IMR-90 (cell line): ENCODE measurements at regions not wholly inside any gene's neighbourhood (a gene's known extent, or its start where the extent isn't known, plus 50 kb on each side); places are given as distances from the start of the nearest gene placed in this dataset.

ENCODE experiments used
- ATAC-seq: fragments of 200-7000 bp; cut with Tn5 transposase; 2 replicates; pipeline ENCODE4 v1.9.1; 2020; ENCODE audit warnings: low read depth, mild to moderate bottlenecking, moderate library complexity
- BruUV-seq: library from RNA; stranded (reverse); fragments of 400-500 nt; replicated peaks from 2 replicates; lab custom pipeline; 2021; lab: Mats Ljungman, UMichigan
- CTCF ChIA-PET: fragments of 300-600 bp; formaldehyde crosslinking; extraction: SDS; loops from one replicate; lab custom pipeline; 2021; ENCODE audit warnings: antibody characterized with exemption; lab: Yijun Ruan, JAX
- POLR2A ChIA-PET: fragments of 300-600 bp; sonication (Branson Sonifier 250); formaldehyde crosslinking; loops from one replicate; lab custom pipeline; 2022; ENCODE audit warnings: antibody characterized with exemption; ENCODE audit not compliant: unreplicated experiment; lab: Charles Lee
- DNase-seq: peaks from one replicate; pipeline ENCODE4 v3.0.0; 2013
- H2AFZ ChIP-seq: replicated peaks from 2 replicates; pipeline ENCODE3; 2013; ENCODE audit warnings: low read length, mild to moderate bottlenecking; ENCODE audit not compliant: poor library complexity
- H2AK5ac ChIP-seq: 2 replicates; pipeline ENCODE4 v1.6.1; 2013; ENCODE audit warnings: low read depth, low read length, inconsistent platforms
- H2AK9ac ChIP-seq: replicated peaks from 2 replicates; pipeline ENCODE3; 2013; ENCODE audit warnings: mild to moderate bottlenecking, low read depth, low read length, moderate library complexity; ENCODE audit not compliant: poor library complexity
- H2BK120ac ChIP-seq: 2 replicates; pipeline ENCODE4 v1.6.1; 2013; ENCODE audit warnings: low read depth, low read length, inconsistent platforms
- H2BK15ac ChIP-seq: 3 replicates; pipeline ENCODE4 v1.6.1; 2013; ENCODE audit warnings: low read depth, low read length, inconsistent platforms
- H2BK20ac ChIP-seq: 2 replicates; pipeline ENCODE4 v1.6.1; 2013; ENCODE audit warnings: low read depth, mild to moderate bottlenecking, inconsistent platforms, low read length, moderate library complexity
- H2BK5ac ChIP-seq: 2 replicates; pipeline ENCODE4 v1.6.1; 2013; ENCODE audit warnings: mild to moderate bottlenecking, low read depth, low read length, inconsistent platforms; ENCODE audit not compliant: poor library complexity, severe bottlenecking
- H3K14ac ChIP-seq: replicated peaks from 2 replicates; pipeline ENCODE4 v1.6.1; 2013; ENCODE audit warnings: low read depth, low read length, inconsistent platforms
- H3K18ac ChIP-seq: 2 replicates; pipeline ENCODE4 v1.6.1; 2013; ENCODE audit warnings: low read depth, low read length, control low read depth
- H3K23ac ChIP-seq: 2 replicates; pipeline ENCODE4 v1.6.1; 2013; ENCODE audit warnings: low read depth, low read length, inconsistent platforms
- H3K27ac ChIP-seq: 2 replicates; pipeline ENCODE4 v1.5.1; 2013; ENCODE audit warnings: mild to moderate bottlenecking, control low read depth, low read length; ENCODE audit not compliant: insufficient read depth
- H3K27me3 ChIP-seq: 2 replicates; pipeline ENCODE4 v1.6.1; 2013; ENCODE audit warnings: low read length; ENCODE audit not compliant: control insufficient read depth, insufficient read depth
- H3K36me3 ChIP-seq: 2 replicates; pipeline ENCODE4 v1.6.1; 2013; ENCODE audit warnings: low read length, mixed read lengths; ENCODE audit not compliant: control insufficient read depth, insufficient read depth
- H3K4ac ChIP-seq: 2 replicates; pipeline ENCODE4 v1.6.1; 2013; ENCODE audit warnings: low read depth, low read length, inconsistent platforms
- H3K4me1 ChIP-seq: 2 replicates; pipeline ENCODE4 v1.6.1; 2013; ENCODE audit warnings: low read length, mixed read lengths; ENCODE audit not compliant: control insufficient read depth, insufficient read depth
- H3K4me2 ChIP-seq: 2 replicates; pipeline ENCODE4 v1.6.1; 2013; ENCODE audit warnings: low read depth, mild to moderate bottlenecking, control low read depth, low read length, moderate library complexity
- H3K4me3 ChIP-seq: 2 replicates; pipeline ENCODE4 v1.5.1; 2013; ENCODE audit warnings: low read depth, mild to moderate bottlenecking, control low read depth, low read length, moderate library complexity; ENCODE audit not compliant: insufficient read depth
- H3K56ac ChIP-seq: 2 replicates; pipeline ENCODE4 v1.6.1; 2013; ENCODE audit warnings: low read length, inconsistent platforms; ENCODE audit not compliant: insufficient read depth; ENCODE audit errors: extremely low read depth
- H3K79me1 ChIP-seq, 2 experiments: 2 replicates each; pipeline ENCODE4 v1.6.1; 2013; ENCODE audit warnings: low read length in 2 of 2, inconsistent platforms in 1 of 2, low read depth in 1 of 2
- H3K9ac ChIP-seq: 2 replicates; pipeline ENCODE4 v1.6.1; 2013; ENCODE audit warnings: low read depth, low read length, control low read depth
- H3K9me1 ChIP-seq: 2 replicates; pipeline ENCODE4 v1.6.1; 2013; ENCODE audit warnings: low read length, inconsistent platforms; ENCODE audit not compliant: insufficient read depth
- H3K9me3 ChIP-seq: 2 replicates; pipeline ENCODE4 v1.6.1; 2013; ENCODE audit warnings: low read length; ENCODE audit not compliant: control insufficient read depth, insufficient read depth
- H4K20me1 ChIP-seq: 2 replicates; pipeline ENCODE4 v1.6.1; 2013; ENCODE audit warnings: low read length, inconsistent platforms; ENCODE audit not compliant: insufficient read depth
- H4K5ac ChIP-seq: 2 replicates; pipeline ENCODE4 v1.6.1; 2013; ENCODE audit warnings: mild to moderate bottlenecking, low read depth, low read length, control low read depth
- H4K8ac ChIP-seq, 2 experiments: 2 replicates each; pipeline ENCODE4 v1.6.1; 2013; ENCODE audit warnings: low read depth in 2 of 2, low read length in 2 of 2, control low read depth in 1 of 2, inconsistent platforms in 1 of 2
- H4K91ac ChIP-seq: 2 replicates; pipeline ENCODE4 v1.6.1; 2013; ENCODE audit warnings: low read depth, low read length, inconsistent platforms; ENCODE audit not compliant: insufficient read depth
- CEBPB ChIP-seq: IDR thresholded peaks from 2 replicates; pipeline ENCODE4 v1.6.1; 2012; ENCODE audit warnings: low read depth, low read length, improper control_type of control experiment
- NFE2L2 ChIP-seq: fragments of 150-350 bp; IDR thresholded peaks from 2 replicates; pipeline ENCODE4 v1.6.1; 2016; ENCODE audit warnings: low read depth, mild to moderate bottlenecking, low read length
- POLR2A ChIP-seq: IDR thresholded peaks from 2 replicates; pipeline ENCODE4 v1.6.1; 2012; ENCODE audit warnings: mild to moderate bottlenecking, low read depth, low read length
- RAD21 ChIP-seq: IDR thresholded peaks from 2 replicates; pipeline ENCODE4 v1.6.1; 2012; ENCODE audit warnings: low read length, improper control_type of control experiment
- RFX5 ChIP-seq: IDR thresholded peaks from 2 replicates; pipeline ENCODE4 v1.8.0; 2012; ENCODE audit warnings: low read depth, mild to moderate bottlenecking, low read length, moderate library complexity
- SMC3 ChIP-seq: fragments of 150-350 bp; IDR thresholded peaks from 2 replicates; pipeline ENCODE4 v1.6.1; 2016; ENCODE audit warnings: low read depth, mild to moderate bottlenecking, antibody characterized with exemption, low read length, moderate library complexity
- USF2 ChIP-seq: fragments of 150-350 bp; IDR thresholded peaks from 2 replicates; pipeline ENCODE4 v1.6.1; 2017; ENCODE audit warnings: mild to moderate bottlenecking, antibody characterized with exemption, low read length, low read depth
- WGBS, 2 experiments: methylation state at CpG; one replicate each; pipeline versions ENCODE4 v1.1.5 to v1.1.7; 2013; ENCODE audit warnings: missing lambda C conversion rate in 2 of 2; ENCODE audit not compliant: insufficient read length in 1 of 2; ENCODE audit errors: extremely low coverage in 2 of 2; 5-methylcytosine and 5-hydroxymethylcytosine counted together
- dilution Hi-C: fragments of 300-500 bp; cut with HindIII; formaldehyde crosslinking; loops from one replicate; pipeline ENCODE4 v1.14.3; 2018; ENCODE audit warnings: low sequenced_read_pairs; ENCODE audit not compliant: unreplicated experiment
- in situ Hi-C: fragments of 300-500 bp; cut with MboI; formaldehyde crosslinking; loops from 3 replicates; pipeline ENCODE4 v1.14.3; 2019; ENCODE audit warnings: low sequenced_read_pairs, inconsistent platforms, mixed read lengths
- intact Hi-C: fragments of 100-400 bp; cut with micrococcal nuclease; formaldehyde crosslinking; loops from 2 replicates; pipeline ENCODE4 v1.10.0; 2022

- in situ Hi-C loops (no loop called here), dilution Hi-C loops (no loop called here), intact Hi-C loops (no loop called here)
- ChIA-PET CTCF (no interaction called here), POLR2A (no interaction called here)
- no peak overlapping the region for H3K4me3 ChIP-seq
- H2AK9ac ChIP-seq, result no peak overlapping the region
- H4K20me1 ChIP-seq, result no peaks in the 10 kb centered on the region
- H3K4me1 ChIP-seq, result no peaks in the 10 kb centered on the region
- no peaks in the 10 kb centered on the region for H3K9me1 ChIP-seq
- H2BK20ac ChIP-seq, result no peak overlapping the region
- no peak overlapping the region for H4K8ac ChIP-seq
- no peak overlapping the region for H3K23ac ChIP-seq
- no peak overlapping the region for H3K14ac ChIP-seq
- no peaks in the 10 kb centered on the region for H3K79me1 ChIP-seq
- H3K56ac ChIP-seq, result no peak overlapping the region
- no peak overlapping the region for H4K5ac ChIP-seq
- no peak for TF ChIP-seq RAD21
- no peak for TF ChIP-seq POLR2A
- no peak for TF ChIP-seq CEBPB
- no peak for TF ChIP-seq SMC3
- TF ChIP-seq NFE2L2, result no peak
- TF ChIP-seq USF2, result no peak
- TF ChIP-seq RFX5, result no peak
- H3K27me3 ChIP-seq, result no peaks in the 10 kb centered on the region
- ATAC-seq (no peak), DNase-seq (no peak)
- no peak overlapping the region for H3K4me2 ChIP-seq
- no peak overlapping the region for H3K9ac ChIP-seq
- H2BK120ac ChIP-seq, result no peak overlapping the region
- 60% methylated on average over 1 of the region's 4 CpGs; no CpG with 5 or more reads in 1 of the 2 experiments for WGBS, 2 experiments
- H2AFZ ChIP-seq, result no peak overlapping the region
- no peaks in the 10 kb centered on the region for H3K9me3 ChIP-seq
- H2BK5ac ChIP-seq, result no peak overlapping the region
- no peak overlapping the region for H2BK15ac ChIP-seq
- BruUV-seq, result no TSS peak
- H2AK5ac ChIP-seq, result no peak overlapping the region
- H3K36me3 ChIP-seq, result no peaks in the 10 kb centered on the region
- no peak overlapping the region for H4K91ac ChIP-seq
- no peak overlapping the region for H3K18ac ChIP-seq
- no peak overlapping the region for H3K4ac ChIP-seq
- H3K27ac ChIP-seq, result no peak overlapping the region
Measured at GRCh38 chr2:40967451-40967850, 515.6 kb upstream of the SLC8A1 start.
